Endothelial cell of umbilical vein (primary cell): ENCODE measurements at regions not wholly inside any gene's neighbourhood (a gene's known extent, or its start where the extent isn't known, plus 50 kb on each side); places are given as distances from the start of the nearest gene placed in this dataset.

Experiments used
- BruUV-seq: library from RNA; stranded (reverse); fragments of 400-500 nt; replicated peaks from 2 replicates; lab custom pipeline; 2021; lab: Mats Ljungman, UMichigan
- CTCF ChIA-PET: fragments of 300-600, 350-600 bp; sonication (Branson Sonifier 250); formaldehyde crosslinking; loops from one replicate; lab custom pipeline; 2021; ENCODE audit warnings: antibody characterized with exemption, inconsistent platforms; lab: Charles Lee
- POLR2A ChIA-PET: fragments of 300-600, 350-600 bp; sonication (Branson Sonifier 250); formaldehyde crosslinking; loops from one replicate; lab custom pipeline; 2021; ENCODE audit warnings: antibody characterized with exemption, inconsistent platforms; lab: Charles Lee
- DNase-seq: peaks from one replicate; pipeline ENCODE4 v3.0.0-alpha.2; 2011; ENCODE audit warnings: low read depth, low spot score
- FAIRE-seq: peaks from 2 replicates; lab custom pipeline; 2011; peaks lifted over from hg19 to GRCh38; lab: Jason Lieb, UNC
- H2AFZ ChIP-seq: 2 replicates; pipeline ENCODE4 v1.6.0; 2012; ENCODE audit warnings: low read depth, low read length, control low read depth, inconsistent platforms
- H3K27ac ChIP-seq: 2 replicates; pipeline ENCODE4 v1.5.1; 2011; ENCODE audit warnings: low read depth, mild to moderate bottlenecking, control low read depth, low read length, moderate library complexity; ENCODE audit not compliant: insufficient read depth
- H3K27me3 ChIP-seq, 2 experiments: 2 replicates each; pipeline versions ENCODE4 v1.6.0 to v1.6.1; 2011; ENCODE audit warnings: low read length in 2 of 2, mixed read lengths in 1 of 2; ENCODE audit not compliant: control insufficient read depth in 2 of 2, insufficient read depth in 2 of 2
- H3K36me3 ChIP-seq, 2 experiments: 2 replicates in 1 of 2; 3 replicates in 1 of 2; pipeline ENCODE4 v1.5.1; 2011; ENCODE audit warnings: low read length in 2 of 2, mild to moderate bottlenecking in 1 of 2, moderate library complexity in 1 of 2; ENCODE audit not compliant: control insufficient read depth in 2 of 2, insufficient read depth in 2 of 2; ENCODE audit errors: extremely low read depth in 1 of 2
- H3K4me1 ChIP-seq: 3 replicates; pipeline ENCODE4 v1.5.1; 2011; ENCODE audit warnings: mild to moderate bottlenecking, low read length; ENCODE audit not compliant: control insufficient read depth, insufficient read depth; ENCODE audit errors: extremely low read depth
- H3K4me2 ChIP-seq: 2 replicates; pipeline ENCODE4 v1.6.1; 2011; ENCODE audit warnings: low read length, control low read depth, mixed read lengths; ENCODE audit not compliant: insufficient read depth
- H3K4me3 ChIP-seq, 3 experiments: fragments of 200-600 bp in 1 of 3; sonication (generic), shearing (Covaris generic) in 1 of 3; replicated peaks in 1 of 3; 2 replicates each; pipeline ENCODE4 v1.5.1; 2011 to 2016; ENCODE audit warnings: control low read depth in 3 of 3, low read length in 3 of 3, mild to moderate bottlenecking in 2 of 3, inconsistent platforms in 1 of 3, low read depth in 1 of 3, moderate library complexity in 1 of 3; ENCODE audit not compliant: insufficient read depth in 1 of 3
- H3K79me2 ChIP-seq: 2 replicates; pipeline ENCODE4 v1.6.0; 2012; ENCODE audit warnings: low read length, inconsistent platforms; ENCODE audit not compliant: control insufficient read depth, insufficient read depth
- H3K9ac ChIP-seq: replicated peaks from 2 replicates; pipeline ENCODE3; 2011; ENCODE audit warnings: low read length, control low read depth; ENCODE audit not compliant: insufficient read depth; ENCODE audit errors: extremely low read depth
- H3K9me1 ChIP-seq: replicated peaks from 3 replicates; pipeline ENCODE4 v1.6.0; 2011; ENCODE audit warnings: mild to moderate bottlenecking, low read length; ENCODE audit not compliant: control insufficient read depth, insufficient read depth; ENCODE audit errors: extremely low read depth
- H3K9me3 ChIP-seq: replicated peaks from 2 replicates; pipeline ENCODE4 v1.5.1; 2012; ENCODE audit warnings: low read length, inconsistent platforms; ENCODE audit not compliant: control insufficient read depth, insufficient read depth
- H4K20me1 ChIP-seq: replicated peaks from 2 replicates; pipeline ENCODE3; 2011; ENCODE audit warnings: mild to moderate bottlenecking, low read length; ENCODE audit not compliant: control insufficient read depth, insufficient read depth; ENCODE audit errors: extremely low read depth
- EZH2 ChIP-seq: IDR thresholded peaks from 2 replicates; pipeline ENCODE4 v1.6.1; 2012; ENCODE audit warnings: borderline replicate concordance, low read depth, mild to moderate bottlenecking, moderate library complexity, low read length, inconsistent platforms; ENCODE audit not compliant: severe bottlenecking
- GATA2 ChIP-seq: IDR thresholded peaks from 2 replicates; pipeline ENCODE4 v1.7.0; 2011; ENCODE audit warnings: low read depth, mild to moderate bottlenecking, moderate library complexity, mixed read lengths, low read length; ENCODE audit not compliant: insufficient read length, insufficient read depth
- JUN ChIP-seq: IDR thresholded peaks from 2 replicates; pipeline ENCODE4 v1.6.1; 2011; ENCODE audit warnings: borderline replicate concordance, low read depth; ENCODE audit not compliant: insufficient read length, insufficient read depth
- POLR2AphosphoS5 ChIP-seq: IDR thresholded peaks from 2 replicates; pipeline ENCODE4 v1.6.1; 2012; ENCODE audit warnings: low read depth, mild to moderate bottlenecking, control low read depth, low read length, moderate library complexity; ENCODE audit not compliant: insufficient read depth
- dilution Hi-C: fragments of 300-500 bp; cut with MboI; formaldehyde crosslinking; loops from one replicate; pipeline ENCODE4 v1.15.0; 2019; ENCODE audit warnings: low sequenced_read_pairs; ENCODE audit not compliant: extremely low pct_ligation_motif_present
- intact Hi-C: fragments of 100-400 bp; cut with micrococcal nuclease; formaldehyde crosslinking; loops from one replicate; pipeline ENCODE4 v1.10.0; 2022
- TF ChIP-seq, protein P1 (sequence below): IDR thresholded peaks from 2 replicates; pipeline ENCODE4 v1.6.1; 2011; ENCODE audit not compliant: insufficient read depth, insufficient read length
- TF ChIP-seq, protein P2 (sequence below), 2 donors: IDR thresholded peaks; 1 replicate in 1 of 2; 2 replicates in 1 of 2; pipeline ENCODE4 v1.5.1; 2011; ENCODE audit warnings: low read length in 2 of 2, mild to moderate bottlenecking in 2 of 2, moderate library complexity in 2 of 2, control low read depth in 1 of 2, inconsistent platforms in 1 of 2, low read depth in 1 of 2; ENCODE audit not compliant: insufficient read depth in 1 of 2; ENCODE audit errors: extremely low read depth in 1 of 2

DNA sequence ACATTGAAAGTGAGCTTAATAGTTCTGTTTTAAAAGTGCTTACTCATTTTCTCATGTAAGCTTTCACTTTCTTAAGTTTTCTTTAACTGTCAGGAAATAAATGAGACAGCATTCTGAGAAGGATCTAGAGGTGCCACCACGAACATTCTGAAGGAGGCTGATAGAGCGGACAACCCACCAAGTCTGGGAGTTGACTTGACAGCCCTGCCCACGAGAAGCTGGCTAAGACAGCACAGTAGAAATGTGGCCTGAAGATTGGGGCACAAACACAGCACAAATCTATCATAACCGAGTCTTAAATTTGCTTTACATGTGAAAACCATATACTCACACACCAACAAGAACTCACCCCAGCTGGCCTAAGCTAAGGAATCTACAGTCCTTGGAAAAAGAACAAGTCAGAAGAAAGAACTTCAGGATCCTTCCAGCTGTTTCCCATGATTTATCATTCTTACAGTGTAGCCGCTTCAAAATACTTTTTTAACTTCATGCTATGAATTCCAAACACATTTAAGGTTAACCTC lies 144.2 kb upstream of the TNFAIP3 start:
- Histone ChIP-seq H3K9ac (no peak overlapping the region), H3K9me1 (no peaks in the 10 kb centered on the region), H3K9me3 (no peaks in the 10 kb centered on the region), H3K27me3 (no peaks in the 10 kb centered on the region), H3K27ac (no peak overlapping the region), H3K4me1 (no peaks in the 10 kb centered on the region), H3K79me2 (no peaks in the 10 kb centered on the region), H3K4me3 (no peak overlapping the region), H4K20me1 (no peaks in the 10 kb centered on the region), H3K36me3 (no peaks in the 10 kb centered on the region), H2AFZ (no peak overlapping the region), H3K4me2 (no peak overlapping the region)
- FAIRE-seq (no peak), DNase-seq (no peak)
- dilution Hi-C loops (no loop called here), intact Hi-C loops (no loop called here)
- CTCF ChIA-PET, result interaction anchor here (1.0 to 1.3 kb wide), 4 partner anchors 14 to 145 kb away, joined by 3 to 6 read pairs (median 4); no protein-coding TSS in a partner anchor
- POLR2A ChIA-PET, result no interaction called here
- TF ChIP-seq, protein P1, sequence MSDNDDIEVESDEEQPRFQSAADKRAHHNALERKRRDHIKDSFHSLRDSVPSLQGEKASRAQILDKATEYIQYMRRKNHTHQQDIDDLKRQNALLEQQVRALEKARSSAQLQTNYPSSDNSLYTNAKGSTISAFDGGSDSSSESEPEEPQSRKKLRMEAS, result no peak
- TF ChIP-seq EZH2, result no peak
- no peak for TF ChIP-seq POLR2AphosphoS5
- no peak for TF ChIP-seq GATA2
- BruUV-seq, result no TSS peak

DNA sequence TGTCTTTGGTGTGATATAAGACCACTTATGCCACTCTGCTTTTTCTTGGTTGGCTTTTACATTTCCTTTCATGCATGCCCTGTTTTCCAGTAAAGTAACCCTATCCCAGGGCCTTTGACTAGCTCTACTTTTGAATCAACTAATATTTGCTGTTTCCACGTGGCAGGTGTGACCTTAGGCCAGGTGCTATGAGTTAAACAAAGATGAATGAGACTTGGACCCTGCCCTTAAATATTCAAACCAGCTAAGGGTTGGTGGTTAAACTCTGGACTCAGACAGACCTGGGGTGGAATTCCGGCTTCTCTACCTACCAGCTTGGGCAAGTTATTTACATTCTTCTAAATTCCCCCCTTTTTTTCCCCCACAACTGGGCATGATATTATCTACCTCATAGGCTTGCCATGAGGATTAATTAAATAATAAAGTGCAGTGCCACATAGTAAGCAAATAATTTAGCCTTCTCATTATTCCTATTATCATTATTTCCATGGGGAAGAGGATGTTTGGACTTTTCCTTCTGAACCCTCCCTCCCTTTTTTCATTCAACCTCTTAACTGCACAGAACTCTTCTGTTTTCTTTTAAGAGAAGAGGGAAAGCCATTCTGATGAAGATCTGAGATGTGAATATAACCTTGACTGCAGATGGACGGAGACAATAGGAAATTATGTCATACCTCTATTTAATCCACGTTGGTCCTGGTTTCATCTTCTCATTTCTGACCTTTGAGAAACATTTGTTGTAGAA lies 143.6 kb upstream of the TNFAIP3 start:
- dilution Hi-C loops (no loop called here), intact Hi-C loops (no loop called here)
- H3K79me2 ChIP-seq, result no peaks in the 10 kb centered on the region
- no peaks in the 10 kb centered on the region for H3K36me3 ChIP-seq
- ChIA-PET CTCF (interaction anchor here (1.0 to 4.0 kb wide), 4 partner anchors 15 to 145 kb away, joined by 3 to 14 read pairs (median 4); no protein-coding TSS in a partner anchor), POLR2A (no interaction called here)
- TF ChIP-seq, protein P2, sequence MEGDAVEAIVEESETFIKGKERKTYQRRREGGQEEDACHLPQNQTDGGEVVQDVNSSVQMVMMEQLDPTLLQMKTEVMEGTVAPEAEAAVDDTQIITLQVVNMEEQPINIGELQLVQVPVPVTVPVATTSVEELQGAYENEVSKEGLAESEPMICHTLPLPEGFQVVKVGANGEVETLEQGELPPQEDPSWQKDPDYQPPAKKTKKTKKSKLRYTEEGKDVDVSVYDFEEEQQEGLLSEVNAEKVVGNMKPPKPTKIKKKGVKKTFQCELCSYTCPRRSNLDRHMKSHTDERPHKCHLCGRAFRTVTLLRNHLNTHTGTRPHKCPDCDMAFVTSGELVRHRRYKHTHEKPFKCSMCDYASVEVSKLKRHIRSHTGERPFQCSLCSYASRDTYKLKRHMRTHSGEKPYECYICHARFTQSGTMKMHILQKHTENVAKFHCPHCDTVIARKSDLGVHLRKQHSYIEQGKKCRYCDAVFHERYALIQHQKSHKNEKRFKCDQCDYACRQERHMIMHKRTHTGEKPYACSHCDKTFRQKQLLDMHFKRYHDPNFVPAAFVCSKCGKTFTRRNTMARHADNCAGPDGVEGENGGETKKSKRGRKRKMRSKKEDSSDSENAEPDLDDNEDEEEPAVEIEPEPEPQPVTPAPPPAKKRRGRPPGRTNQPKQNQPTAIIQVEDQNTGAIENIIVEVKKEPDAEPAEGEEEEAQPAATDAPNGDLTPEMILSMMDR (IDR thresholded peaks at IDR 0.05; ENCODE audit: extremely low read depth in 1 of 2, insufficient read depth in 1 of 2, low read depth in 1 of 2, low read length in 2 of 2), result no peak
- TF ChIP-seq JUN, result no peak
- TF ChIP-seq EZH2, result no peak
- TF ChIP-seq POLR2AphosphoS5, result no peak
- FAIRE-seq, result no peak
- DNase-seq, result no peak
- no peaks in the 10 kb centered on the region for H3K9me1 ChIP-seq
- no peaks in the 10 kb centered on the region for H4K20me1 ChIP-seq
- H3K9me3 ChIP-seq, result no peaks in the 10 kb centered on the region
- H3K4me3 ChIP-seq, result no peak overlapping the region
- no TSS peak for BruUV-seq
- H3K27ac ChIP-seq, result no peak overlapping the region
- no peak overlapping the region for H3K4me2 ChIP-seq
- no peak overlapping the region for H2AFZ ChIP-seq
- no peaks in the 10 kb centered on the region for H3K4me1 ChIP-seq
- no peaks in the 10 kb centered on the region for H3K27me3 ChIP-seq
- H3K9ac ChIP-seq, result no peak overlapping the region
